ENCODE measurements at regions not wholly inside any gene's neighbourhood (a gene's known extent, or its start where the extent isn't known, plus 50 kb on each side); places are given as distances from the start of the nearest gene placed in this dataset.

GRCh38 chr5:136527311-136527710 is 162.0 kb upstream of the TRPC7 start:
- no peak for DNase-seq (ENCODE audit: low spot score in 2 of 2)
- H3K27ac ChIP-seq = no peak overlapping the region
- no peak for TF ChIP-seq POLR2A (IDR thresholded peaks at IDR 0.05)
- no peak for TF ChIP-seq POLR2AphosphoS5 (IDR thresholded peaks at IDR 0.05)
- TF ChIP-seq CTCF (IDR thresholded peaks at IDR 0.05) = no peak
- no peaks in the 10 kb centered on the region for H3K9me3 ChIP-seq
- no peak overlapping the region for H3K4me3 ChIP-seq
- no peaks in the 10 kb centered on the region for H3K27me3 ChIP-seq
- H3K4me1 ChIP-seq = no peaks in the 10 kb centered on the region
- no peaks in the 10 kb centered on the region for H3K36me3 ChIP-seq
- intact Hi-C loops (cut with DNase I; ENCODE audit: low total_unique reads) = no loop called here

- TF ChIP-seq POLR2A (IDR thresholded peaks at IDR 0.05) (no peak), POLR2AphosphoS5 (IDR thresholded peaks at IDR 0.05) (no peak), CTCF (IDR thresholded peaks at IDR 0.05) (no peak)
- Histone ChIP-seq H3K9me3 (no peaks in the 10 kb centered on the region), H3K4me1 (no peaks in the 10 kb centered on the region), H3K36me3 (no peaks in the 10 kb centered on the region), H3K27ac (no peak overlapping the region), H3K27me3 (no peaks in the 10 kb centered on the region), H3K4me3 (no peak overlapping the region)
- intact Hi-C loops (cut with DNase I; ENCODE audit: low total_unique reads) = no loop called here
- DNase-seq (ENCODE audit: low spot score in 2 of 2) = no peak
These were observed 161.4 kb upstream of the TRPC7 start for GRCh38 chr5:136526791-136527190.

- TF ChIP-seq POLR2AphosphoS5 (IDR thresholded peaks at IDR 0.05) (no peak), POLR2A (IDR thresholded peaks at IDR 0.05) (no peak), CTCF (IDR thresholded peaks at IDR 0.05) (no peak)
- intact Hi-C loops (cut with DNase I; ENCODE audit: low total_unique reads) = no loop called here
- DNase-seq (ENCODE audit: low spot score in 2 of 2) = no peak
These were observed 160.7 kb upstream of the TRPC7 start for GRCh38 chr5:136526021-136526420.

GRCh38 chr5:136525597-136525996 is 160.3 kb upstream of the TRPC7 start:
- Histone ChIP-seq H3K27ac (no peak overlapping the region), H3K36me3 (no peaks in the 10 kb centered on the region), H3K4me1 (no peaks in the 10 kb centered on the region), H3K27me3 (no peaks in the 10 kb centered on the region), H3K9me3 (no peaks in the 10 kb centered on the region), H3K4me3 (no peak overlapping the region)
- DNase-seq (ENCODE audit: low spot score in 2 of 2) = no peak
- TF ChIP-seq CTCF (IDR thresholded peaks at IDR 0.05) (no peak), POLR2AphosphoS5 (IDR thresholded peaks at IDR 0.05) (no peak), POLR2A (IDR thresholded peaks at IDR 0.05) (no peak)
- intact Hi-C loops (cut with DNase I; ENCODE audit: low total_unique reads) = no loop called here

More at GRCh38 chr5:136526021-136526420, 160.7 kb upstream of the TRPC7 start:
- Histone ChIP-seq H3K27me3 (no peaks in the 10 kb centered on the region), H3K4me3 (no peak overlapping the region), H3K27ac (no peak overlapping the region), H3K9me3 (no peaks in the 10 kb centered on the region), H3K4me1 (no peaks in the 10 kb centered on the region), H3K36me3 (no peaks in the 10 kb centered on the region)

GRCh38 chr5:136522217-136522956 is 157.0 kb upstream of the TRPC7 start:
- no peak overlapping the region for H3K27ac ChIP-seq
- H3K4me1 ChIP-seq = no peaks in the 10 kb centered on the region
- intact Hi-C loops (cut with DNase I; ENCODE audit: low total_unique reads) = no loop called here
- no peak overlapping the region for H3K4me3 ChIP-seq
- no peak for TF ChIP-seq POLR2A (IDR thresholded peaks at IDR 0.05)
- TF ChIP-seq POLR2AphosphoS5 (IDR thresholded peaks at IDR 0.05) = no peak
- TF ChIP-seq CTCF (IDR thresholded peaks at IDR 0.05) = no peak
- H3K36me3 ChIP-seq = no peaks in the 10 kb centered on the region
- H3K27me3 ChIP-seq = no peaks in the 10 kb centered on the region
- DNase-seq (ENCODE audit: low spot score in 2 of 2) = no peak
- no peaks in the 10 kb centered on the region for H3K9me3 ChIP-seq
